Right renal pelvis (tissue), 4 donors: ENCODE measurements at regions not wholly inside any gene's neighbourhood (a gene's known extent, or its start where the extent isn't known, plus 50 kb on each side); places are given as distances from the start of the nearest gene placed in this dataset.

ENCODE experiments used
- DNase-seq, 4 donors: peaks; one replicate each; pipeline ENCODE4 v3.0.0-alpha.2; 2013; ENCODE audit warnings: low read depth in 4 of 4, low spot score in 3 of 4, missing footprints in 1 of 4

DNA sequence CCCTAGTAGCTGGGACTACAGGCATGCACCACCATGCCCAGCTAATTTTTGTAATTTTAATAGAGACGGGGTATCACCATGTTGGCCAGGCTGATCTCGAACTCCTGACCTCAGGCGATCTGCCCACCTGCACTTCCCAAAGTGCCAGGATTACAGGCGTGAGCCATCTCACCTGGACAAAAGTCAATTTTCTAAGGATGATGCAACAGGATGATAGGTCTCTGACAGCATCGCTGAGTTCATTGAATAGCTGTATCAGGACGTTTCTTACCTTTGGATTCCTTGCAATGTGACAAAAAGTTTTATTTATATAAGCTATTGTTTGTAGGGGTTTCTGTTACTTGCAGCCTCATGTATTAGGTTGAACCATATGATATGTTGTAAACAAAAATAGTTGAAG lies 55.5 kb upstream of the PCED1B start:
- DNase-seq = no peak

DNA sequence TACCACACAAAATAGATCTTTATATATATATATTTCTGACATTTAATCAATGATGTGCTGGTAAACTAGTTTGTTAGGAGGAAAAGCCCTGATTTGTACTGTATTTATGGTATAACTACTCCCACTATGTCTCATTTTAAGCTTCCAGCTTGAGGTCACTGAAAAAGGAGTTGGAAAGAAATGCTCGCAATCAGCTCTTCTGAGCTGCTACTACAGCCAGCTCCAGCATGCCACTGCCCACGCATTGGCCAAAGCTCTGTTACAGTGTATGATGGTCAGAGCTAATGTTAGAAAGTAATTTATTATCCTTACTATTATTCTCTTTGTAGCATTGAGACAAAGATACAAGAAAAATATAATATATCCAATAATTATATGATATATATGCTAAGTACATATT lies 55.0 kb upstream of the PCED1B start:
- no peak for DNase-seq

DNA sequence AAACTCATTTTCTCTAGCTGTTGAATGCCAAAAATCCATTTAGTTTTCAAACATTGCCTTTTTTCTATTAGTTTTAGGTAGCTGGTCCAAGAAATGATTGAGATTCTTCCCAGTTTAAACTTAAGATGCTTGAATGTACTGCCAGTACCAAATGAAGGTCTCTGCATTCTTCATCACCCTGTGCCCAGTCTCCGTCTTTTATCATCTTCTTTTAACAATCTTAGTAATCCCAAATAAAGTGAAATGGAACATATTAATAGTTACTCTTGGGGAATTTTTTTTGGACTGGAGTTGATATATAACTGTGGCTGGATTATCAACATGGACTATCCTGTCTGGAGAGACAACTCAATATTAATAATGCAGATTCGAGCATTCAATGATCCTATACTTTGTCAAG lies 54.1 kb upstream of the PCED1B start:
- no peak for DNase-seq

DNA sequence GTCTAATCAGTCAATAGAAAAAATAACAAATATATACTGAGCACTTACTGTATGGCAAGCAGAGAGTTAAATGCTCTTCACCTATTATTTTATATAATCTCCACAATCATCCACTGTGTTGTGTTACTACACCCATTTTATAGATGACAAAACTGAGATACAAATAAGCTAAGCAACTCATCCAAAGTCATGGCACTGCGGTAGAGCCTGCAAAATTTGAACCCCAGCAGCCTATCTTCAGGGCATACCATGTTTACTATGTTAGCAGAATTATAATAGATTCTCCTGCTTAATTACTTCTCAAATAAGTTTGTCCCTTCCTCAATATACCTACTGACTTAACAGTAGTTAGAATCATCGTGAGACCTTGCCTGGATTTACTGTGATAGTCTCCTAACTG lies 53.6 kb upstream of the PCED1B start:
- DNase-seq = no peak

DNA sequence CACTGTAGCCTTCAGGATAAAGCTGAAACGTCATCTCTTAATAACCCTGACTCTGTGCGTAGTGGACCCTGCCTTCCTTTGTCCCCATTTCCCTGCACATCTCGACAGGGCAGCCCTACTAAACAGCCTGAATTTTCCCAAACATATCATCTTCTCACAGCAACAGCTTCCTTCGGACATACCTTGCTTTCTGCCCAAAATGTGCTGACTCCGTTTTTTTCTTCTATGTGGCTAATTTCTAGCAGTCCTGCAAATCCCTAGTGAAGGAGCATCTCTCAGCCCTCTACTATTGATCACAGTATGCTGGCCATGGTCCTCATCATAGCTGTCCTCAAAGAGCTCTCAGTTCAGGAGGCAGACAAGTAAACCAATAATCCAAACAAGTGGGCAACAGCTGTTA lies 53.1 kb upstream of the PCED1B start:
- no peak for DNase-seq
